ENCODE measurements at regions not wholly inside any gene's neighbourhood (a gene's known extent, or its start where the extent isn't known, plus 50 kb on each side); places are given as distances from the start of the nearest gene placed in this dataset.

DNA sequence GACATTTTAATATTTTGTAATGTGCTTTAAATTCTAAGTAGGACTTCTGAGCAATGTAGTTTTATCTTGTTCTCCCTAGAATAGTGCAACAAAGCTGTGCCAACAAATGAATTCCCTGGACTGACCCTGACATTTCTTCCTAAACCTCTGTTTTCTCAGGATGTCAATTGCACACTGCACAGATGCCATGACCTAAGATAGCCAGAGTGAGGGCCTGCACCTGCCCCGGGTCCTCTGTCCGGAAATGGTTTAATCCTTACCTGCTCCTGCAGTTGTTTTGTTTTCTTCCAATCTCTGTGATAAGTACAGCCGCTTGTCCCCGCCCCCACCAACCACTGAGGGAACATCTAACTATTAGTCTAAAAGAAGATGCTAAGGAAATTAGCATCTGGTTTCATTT, 831.5 kb downstream of the GALC start:
- DNase-seq (ENCODE audit: low read depth): no peak

DNA sequence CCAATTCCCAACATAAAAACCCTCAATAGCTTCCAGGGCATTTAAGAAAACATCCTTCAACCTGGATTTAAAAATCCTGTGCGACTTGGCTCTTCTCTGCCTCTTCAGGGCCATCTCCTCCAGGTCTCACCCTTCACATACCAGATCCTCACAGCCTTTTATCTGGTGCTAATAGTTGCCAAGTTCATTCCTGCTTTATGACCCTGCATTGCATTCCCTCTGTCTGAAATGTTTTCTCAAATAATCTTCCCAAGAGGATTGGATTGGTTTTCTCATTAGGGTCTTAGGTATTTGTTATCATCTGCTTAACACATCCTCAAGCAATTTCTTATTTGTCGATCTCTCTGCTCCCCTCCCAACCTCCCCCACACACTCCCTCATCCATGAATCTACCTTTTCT, 832.0 kb downstream of the GALC start:
- peak; percentile 12 for DNase-seq (ENCODE audit: low read depth)

DNA sequence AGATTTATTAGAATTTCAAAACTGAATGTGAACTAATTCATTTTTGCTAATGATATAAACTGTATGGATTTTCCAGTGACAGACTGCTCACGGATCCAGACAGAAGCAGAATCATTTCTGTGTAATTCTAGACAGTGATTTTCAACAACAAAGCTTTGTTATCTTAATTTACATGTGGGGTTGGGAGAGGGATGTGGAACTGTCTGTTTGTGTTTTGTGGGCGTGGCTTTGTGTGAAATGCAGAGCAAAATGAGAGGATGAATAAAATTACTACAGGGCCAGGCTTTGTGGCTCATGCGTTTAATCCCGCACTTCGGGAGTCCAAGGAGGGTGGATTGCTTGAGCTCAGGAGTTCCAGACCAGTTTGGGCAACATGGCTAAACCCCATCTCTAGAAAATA, 834.7 kb downstream of the GALC start:
- no peak for DNase-seq (ENCODE audit: low read depth)

DNA sequence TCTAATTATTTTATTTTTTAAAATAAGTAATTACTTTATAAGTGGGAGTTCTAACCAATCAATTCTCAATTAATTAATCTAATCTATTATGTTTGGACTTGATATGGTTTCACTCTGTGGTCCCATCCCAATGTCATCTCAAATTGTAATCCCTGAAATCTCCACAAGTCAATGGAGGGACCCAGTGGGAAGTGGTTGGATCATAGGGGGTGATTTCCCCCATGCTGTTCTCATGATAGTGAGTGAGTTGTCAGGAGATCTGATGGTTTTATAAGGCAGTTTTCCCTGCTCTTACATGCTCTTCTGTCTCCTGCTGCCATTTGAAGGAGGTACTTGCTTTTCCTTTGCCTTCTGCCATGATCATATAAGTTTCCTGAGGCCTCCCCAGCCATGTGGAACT, 836.1 kb downstream of the GALC start:
- no peak for DNase-seq (ENCODE audit: low read depth)

DNA sequence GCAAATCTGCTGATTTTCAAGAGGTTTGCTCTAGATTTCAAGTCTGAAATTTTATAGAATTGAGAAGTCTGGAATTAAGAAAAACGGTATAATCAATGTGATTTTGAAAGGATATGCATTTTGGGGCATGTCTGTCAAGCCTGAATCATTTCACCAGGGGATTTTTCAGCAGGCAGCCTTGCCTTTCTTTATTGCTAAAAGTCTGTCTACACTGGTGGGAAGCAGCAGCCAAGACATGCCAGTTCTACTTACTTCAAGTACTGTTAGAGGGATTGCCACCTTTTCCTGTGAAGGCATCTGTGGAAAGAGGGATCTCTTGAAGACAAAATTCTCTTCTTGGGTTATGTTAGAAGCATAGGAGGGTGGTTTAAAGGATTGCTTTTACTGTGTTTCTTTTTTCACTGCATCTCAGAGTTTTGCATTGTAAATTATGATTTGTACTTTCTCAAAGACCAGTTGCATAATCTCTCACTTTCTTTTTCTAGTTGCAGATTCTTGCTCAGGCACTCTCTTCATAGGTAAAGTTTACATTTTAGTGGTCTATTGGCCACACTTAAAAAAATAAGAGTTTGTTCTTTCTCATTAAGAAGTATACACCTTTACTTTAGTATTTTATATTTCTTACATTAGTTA, 837.0 kb downstream of the GALC start:
- DNase-seq (ENCODE audit: low read depth): no peak

DNA sequence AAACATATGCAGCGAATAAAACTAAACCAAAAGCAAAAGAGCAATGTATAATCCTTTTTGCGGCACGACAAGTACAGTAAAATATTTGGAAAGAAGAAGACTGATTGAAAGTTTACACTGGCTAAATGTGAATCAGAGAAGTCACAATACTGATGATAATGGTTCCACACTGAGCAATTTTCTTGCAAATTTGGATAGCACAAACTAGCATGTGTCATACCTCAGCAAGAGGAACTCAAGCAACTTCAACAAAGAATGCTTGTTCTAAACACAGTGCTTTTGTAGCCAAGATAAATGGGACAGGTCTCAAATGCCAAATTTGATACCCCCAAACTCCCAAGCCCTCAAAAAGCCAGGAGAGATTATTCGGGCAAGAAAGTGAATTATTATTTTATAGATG, 839.1 kb downstream of the GALC start:
- no peak for DNase-seq (ENCODE audit: low read depth)

DNA sequence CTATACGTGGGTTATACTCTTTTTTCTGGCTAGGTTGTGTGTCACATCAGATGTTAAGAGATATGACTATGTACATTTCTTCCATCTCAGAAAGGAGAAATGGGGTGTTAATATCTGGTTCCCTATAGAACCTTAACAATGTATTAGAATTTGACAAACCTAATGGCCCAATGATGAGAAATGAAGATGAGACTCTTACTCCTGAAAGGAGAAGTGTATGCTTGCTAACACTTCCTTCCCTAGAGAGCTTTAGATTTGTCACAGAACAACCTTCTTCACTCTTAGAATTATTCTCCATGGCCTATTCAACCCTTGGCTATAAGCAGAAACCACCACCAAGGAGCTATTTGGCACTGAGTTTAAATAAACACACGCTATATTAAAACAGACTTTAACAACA, 839.6 kb downstream of the GALC start:
- no peak for DNase-seq (ENCODE audit: low read depth)

DNA sequence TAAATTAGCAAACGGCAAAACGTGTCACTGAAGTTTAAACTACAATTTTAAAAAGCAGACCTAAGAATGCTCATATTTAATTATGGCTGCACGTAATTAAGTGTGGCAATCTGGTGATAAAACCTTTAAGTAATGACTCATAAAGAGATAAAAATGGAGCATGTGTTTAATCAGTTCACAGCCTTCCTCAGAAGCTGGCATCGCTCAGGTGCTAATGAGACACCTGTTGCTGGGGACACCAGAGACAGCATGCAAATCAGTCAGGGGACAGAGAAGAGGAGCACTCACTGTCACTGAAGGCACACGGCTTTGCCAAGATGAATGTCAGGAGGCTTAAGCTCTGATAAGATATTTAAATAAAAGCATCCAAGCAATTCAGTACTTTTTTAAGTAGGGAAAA, 840.3 kb downstream of the GALC start:
- DNase-seq (ENCODE audit: low read depth): no peak

DNA sequence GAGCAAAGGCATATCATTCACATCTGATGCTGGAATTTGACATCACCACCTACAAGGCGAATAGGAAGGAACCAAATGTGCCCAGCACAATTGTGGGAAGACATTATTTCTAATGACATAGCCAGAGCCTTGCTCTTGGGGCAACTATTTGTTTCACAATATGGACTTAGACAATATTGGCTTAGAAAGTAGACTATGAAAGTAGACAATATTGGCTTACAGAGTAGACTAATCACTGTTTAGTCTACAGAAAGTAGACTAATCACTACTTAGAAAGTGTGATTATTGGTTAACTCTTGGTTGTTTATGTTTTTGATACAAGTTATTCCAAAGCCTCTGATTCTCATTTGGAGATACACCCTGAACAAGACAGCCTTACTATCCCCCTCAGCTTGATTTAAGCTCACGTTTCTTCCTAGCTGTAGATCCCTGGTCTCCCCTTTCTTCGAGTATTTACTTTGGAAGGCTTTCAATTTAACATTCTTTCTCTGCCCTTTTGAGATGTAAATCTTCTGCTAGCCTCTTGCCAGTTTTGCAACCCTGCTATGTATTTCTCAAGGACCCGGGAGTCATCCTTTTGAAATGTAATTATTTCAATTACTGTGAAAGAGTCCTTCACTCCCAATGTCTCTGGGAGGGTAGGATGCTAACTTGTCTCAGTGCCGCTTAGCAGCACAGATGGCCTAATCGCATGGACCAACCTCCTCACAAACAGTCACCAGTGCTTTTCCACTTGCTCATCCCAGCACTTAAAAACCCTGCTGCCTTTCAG, 843.2 kb downstream of the GALC start:
- peak; percentile 36 for DNase-seq (ENCODE audit: low read depth)

DNA sequence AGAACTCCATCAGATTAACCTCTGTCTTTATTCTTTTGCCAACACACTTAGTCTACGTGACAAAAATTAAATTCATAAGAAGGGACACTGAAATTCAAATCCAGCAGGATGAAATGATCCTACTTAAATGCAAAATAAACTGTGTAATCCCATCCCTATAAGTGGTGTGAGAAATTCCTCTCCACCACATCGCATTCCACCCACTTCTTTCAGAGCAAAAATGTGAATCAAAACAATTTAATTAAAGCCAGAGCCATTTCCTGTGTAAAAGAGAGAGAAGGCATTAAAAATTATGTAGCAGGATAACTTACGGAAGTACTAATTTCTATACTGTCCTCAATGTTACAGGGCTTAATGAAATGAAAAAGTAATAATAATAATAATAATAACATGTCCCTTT, 844.3 kb downstream of the GALC start:
- peak; percentile 11 for DNase-seq (ENCODE audit: low read depth)

DNA sequence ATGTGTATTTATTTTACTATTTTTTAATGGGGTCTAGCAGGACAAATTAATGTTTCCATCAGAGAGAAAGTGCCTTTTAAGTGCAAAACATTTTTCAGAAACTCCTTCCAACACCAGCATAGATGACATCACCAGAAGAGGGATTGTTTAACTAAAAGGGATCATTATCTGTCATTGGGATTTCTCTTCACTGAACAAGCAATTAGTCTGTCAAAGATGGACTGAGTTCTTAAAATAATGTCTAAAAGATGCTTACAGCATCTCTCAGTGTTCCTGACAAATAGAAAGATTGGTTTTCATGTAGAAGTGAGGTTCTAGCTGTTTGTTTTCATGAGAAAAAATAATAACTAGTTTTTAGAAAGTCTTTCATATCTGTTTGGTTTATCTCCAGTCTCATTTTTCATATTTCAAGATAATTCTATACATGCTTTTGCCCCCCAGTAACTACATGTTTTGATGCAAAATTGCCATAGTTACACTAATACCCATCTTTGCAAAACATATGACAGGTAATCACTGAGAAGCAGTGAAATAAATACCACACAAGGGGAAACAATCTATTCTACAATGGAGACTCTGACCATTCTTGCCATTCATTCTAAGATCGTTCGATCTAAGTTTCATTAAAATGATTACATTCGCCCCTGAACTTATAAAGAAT, 850.3 kb downstream of the GALC start:
- no peak for DNase-seq (ENCODE audit: low read depth)

DNA sequence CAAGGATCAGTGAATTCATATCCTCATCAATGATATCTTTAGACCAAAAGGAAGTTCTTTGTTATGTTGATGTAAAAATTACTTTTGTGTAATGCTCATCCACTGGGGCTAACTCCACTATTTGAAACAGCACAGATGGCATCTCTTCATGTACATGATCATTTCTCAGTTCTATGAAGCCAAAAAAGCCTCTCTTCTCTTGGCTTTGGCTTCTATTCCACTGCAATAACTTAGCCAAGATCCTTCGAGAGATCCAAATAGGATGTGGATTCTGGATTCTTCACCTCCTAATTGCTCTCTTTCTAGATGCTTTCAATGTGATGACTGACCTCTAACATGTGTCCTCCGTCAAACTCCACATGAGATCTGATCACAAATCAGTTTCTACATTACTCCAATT, 851.2 kb downstream of the GALC start:
- DNase-seq (ENCODE audit: low read depth): no peak

DNA sequence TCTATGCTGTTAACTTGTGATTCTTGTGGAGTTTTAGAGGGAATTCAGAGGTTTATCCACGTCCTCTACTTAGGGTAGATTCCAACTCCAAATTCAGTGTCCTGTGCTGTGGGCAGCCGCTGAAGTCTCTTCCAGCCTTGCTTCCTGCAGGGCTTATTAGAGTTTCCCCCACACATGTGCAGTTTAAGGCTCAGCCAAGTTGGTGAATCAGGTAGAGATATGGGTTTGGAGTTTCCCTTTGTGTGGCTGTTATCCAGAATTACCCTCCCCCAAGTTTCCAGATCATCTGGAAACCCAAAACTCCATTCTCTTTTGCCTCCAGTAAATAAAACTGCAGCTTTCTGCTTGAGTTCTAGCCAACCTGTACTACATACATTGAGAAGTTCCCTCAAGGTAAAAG, 853.7 kb downstream of the GALC start:
- no peak for DNase-seq (ENCODE audit: low read depth)

DNA sequence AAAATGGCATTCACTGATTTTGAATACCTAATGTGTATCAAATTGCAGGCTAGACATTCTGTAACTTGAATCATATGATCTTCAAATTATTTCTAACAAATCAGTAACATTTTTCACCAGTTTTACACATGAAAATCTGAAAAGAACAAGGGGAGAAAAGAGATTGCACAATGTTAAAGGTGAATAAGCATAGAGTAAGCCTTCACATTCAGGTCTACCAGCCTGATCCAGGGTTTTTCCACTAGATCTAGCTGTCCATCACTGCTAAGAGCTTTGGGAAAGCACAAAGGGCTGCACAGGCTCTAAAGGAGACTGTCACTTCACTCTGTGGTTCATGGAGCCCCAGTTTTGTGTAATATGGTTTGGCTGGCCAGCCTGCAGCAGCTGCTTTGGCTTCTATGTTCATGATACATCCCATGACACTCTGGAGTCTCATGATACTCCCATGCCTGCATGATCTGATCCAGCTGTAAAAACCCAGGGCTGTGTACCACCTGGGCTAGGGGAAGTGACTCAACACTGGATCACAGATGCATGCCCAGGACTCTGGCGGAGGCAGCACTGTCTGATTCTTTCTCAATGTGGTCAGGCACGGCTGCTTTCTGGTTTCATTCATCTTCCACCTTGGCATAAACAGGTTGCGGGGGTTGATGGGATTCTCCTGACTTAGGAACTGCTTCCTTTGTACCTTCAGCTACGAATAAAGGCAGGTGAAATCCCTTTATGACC, 859.7 kb downstream of the GALC start:
- peak; percentile 90 for DNase-seq (ENCODE audit: low read depth)

DNA sequence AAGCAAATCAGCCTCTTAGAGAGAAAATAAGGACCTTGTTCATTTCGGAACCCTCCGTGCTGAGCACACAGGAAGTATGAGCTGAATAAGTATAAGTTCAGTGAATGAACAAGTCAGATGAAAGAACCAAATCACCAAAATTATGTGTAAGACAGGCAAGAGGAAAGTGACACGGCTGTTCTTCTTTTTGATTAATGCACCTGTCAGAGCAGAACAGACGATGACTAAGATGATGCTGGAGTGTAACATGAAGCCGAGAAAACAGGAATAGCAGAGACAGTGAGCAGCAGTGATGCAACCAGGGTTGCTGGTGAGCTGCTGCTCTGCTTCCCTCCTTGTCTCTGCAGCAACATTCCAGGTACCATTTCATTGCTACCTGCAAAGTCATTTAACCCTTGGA, 861.1 kb downstream of the GALC start:
- peak; percentile 69 for DNase-seq (ENCODE audit: low read depth)

DNA sequence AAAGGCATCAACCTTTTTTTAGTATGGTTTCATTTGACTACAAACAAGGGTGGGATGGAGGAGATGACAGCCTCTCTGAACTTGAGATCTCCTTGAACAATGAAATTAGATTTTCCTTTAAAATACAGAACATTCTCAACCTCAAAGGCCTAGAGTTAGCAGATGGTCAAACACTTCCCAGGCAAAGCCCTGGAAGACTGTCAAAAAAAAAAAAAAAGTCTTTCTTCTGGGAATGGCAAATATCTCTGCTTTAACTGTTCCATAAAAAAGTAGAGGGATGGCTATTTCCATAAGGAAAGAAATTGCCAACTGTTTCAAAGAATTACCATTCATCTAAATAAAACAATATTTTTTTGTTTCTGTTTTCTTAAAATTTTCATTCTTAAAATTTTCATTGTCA, 870.8 kb downstream of the GALC start:
- no peak for DNase-seq (ENCODE audit: low read depth)

DNA sequence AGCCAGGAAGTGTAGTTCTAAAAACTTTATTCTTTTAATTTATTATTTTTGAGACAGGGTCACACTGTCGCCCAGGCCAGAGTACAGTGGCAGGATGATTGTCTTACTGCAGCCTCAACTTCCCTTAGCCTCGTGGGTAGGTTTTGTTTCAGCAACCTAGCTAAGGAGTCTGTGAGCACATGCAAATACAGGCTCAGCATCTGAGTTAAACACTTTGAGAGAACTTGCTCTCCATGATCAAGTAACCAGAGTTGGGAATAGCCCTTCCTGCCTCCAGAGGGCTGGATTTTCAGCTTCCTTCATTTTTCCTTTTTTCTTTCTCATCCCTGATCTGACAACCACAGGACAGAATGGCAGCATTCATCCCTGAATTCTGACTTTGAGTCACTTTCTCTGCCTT, 871.3 kb downstream of the GALC start:
- no peak for DNase-seq (ENCODE audit: low read depth)

DNA sequence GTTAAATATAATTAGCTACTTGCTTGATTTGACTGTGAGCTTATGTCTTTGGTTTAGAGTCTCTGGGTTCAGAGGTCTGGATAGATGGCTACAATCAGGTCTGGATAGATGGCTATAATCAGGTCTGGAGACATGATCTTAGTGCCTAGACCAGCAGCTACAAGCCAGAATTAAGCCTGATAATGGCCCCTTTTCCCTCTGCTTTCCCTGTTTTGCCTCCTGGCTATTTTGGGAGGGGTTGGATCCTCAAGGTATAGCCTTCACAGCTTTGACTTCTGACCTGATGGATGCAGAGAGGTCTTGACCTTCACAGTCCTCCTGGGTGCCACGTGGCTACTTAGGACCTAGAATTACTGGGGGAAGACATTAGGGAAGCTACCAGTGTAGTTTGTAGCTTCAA, 877.7 kb downstream of the GALC start:
- DNase-seq (ENCODE audit: low read depth): no peak

DNA sequence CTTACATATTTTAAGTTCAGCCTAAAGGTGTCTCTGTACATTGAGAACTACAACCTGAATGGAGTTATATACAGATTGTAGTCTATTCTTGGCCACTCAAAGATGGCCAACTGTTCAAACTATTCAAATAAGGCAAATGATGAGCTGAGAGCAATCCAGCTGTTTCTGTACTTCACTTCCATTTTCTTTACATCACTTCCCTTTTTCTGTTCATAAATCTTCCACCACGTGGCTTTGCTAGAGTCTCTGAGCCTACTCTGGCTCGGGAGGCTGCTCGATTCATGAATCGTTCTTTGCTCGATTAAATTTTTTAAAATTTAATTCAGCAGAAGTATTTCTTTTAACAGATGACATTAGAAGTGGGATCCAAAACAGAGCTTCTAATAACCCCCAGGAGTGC, 879.7 kb downstream of the GALC start:
- no peak for DNase-seq (ENCODE audit: low read depth)

DNA sequence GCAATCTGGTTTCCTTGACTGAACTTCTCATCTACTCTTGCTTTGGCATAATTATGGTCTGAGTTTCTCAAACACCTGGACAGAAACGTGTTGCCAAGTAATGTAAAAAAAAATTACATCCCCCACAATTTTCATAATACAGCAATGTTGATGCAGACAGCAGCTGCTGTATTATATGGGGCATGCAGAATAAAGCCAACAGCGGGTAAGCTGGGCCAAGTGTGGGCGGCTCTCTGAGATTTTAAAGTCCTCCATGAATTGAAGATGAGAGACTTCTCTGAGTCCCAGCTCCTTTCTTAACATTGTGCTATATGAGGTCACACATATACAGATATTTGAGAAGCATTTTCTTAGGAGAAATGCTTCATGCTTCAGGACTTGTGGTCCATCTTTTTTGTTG, 881.2 kb downstream of the GALC start:
- DNase-seq (ENCODE audit: low read depth): no peak

DNA sequence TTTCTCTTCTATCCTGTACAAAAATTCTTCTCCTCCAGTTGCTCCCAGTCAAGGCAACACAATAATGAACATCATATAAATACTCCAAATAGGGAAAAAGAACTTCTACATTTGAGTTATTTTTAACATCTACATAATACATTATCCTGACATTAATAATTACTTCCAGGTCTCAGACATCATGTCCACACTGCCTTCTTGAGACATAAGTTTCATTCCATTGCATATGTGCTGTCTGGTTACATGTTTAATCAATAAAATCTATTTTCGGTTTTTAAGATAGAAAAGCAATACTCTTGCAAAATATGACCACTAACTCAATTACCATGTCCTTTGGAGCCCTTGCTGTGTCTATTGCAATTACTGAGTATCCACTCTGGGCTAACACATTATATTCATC, 881.9 kb downstream of the GALC start:
- no peak for DNase-seq (ENCODE audit: low read depth)

DNA sequence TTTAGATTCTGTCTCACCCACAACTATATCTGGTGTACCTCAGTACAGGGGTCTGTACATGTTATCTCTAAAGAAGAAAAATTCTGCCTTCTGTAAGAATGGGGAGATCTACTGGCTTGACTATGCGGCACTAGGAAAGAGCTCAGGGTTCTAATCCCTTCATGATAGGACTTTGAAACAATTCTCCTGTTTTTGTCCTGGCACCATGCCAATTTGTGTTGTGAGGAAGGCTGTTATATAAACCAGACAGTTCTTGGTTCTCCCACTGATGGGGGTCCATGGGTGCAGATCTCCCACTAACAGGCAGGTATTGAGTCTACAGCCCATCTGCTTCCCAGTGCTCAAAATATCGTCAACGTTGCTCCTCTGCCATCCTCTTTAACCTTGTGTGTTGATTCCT, 883.7 kb downstream of the GALC start:
- DNase-seq (ENCODE audit: low read depth): no peak

DNA sequence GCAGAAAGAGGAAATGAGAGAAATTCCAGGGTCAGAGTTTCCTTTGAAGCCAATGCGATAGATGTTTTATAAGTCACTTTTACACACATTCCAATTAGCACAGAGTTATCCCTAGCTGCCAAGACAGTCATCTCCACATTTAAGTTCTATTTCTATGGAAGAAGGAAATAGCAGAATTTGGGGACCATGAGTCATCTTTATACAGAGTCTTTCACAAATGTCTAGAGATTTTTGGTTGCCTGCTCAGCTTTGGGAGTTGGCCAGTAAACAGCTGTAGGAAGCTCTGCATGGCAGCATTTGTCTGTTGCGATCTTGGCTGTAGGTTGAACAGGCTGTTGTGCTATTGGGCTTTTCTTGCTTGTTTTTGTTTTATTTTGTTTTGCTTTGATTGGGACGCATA, 884.3 kb downstream of the GALC start:
- DNase-seq (ENCODE audit: low read depth): no peak

Measured in renal cortical epithelial cell (primary cell).